CD4-positive, alpha-beta T cell (primary cell): ENCODE measurements at regions not wholly inside any gene's neighbourhood (a gene's known extent, or its start where the extent isn't known, plus 50 kb on each side); places are given as distances from the start of the nearest gene placed in this dataset.

ENCODE experiments used
- ATAC-seq: fragments of 200-7000 bp; cut with Tn5 transposase; one replicate; pipeline ENCODE4 v1.10.0; 2022; ENCODE audit warnings: mild to moderate bottlenecking; ENCODE audit not compliant: poor library complexity
- CTCF ChIA-PET: fragments of 350-600 bp; sonication (Branson Sonifier 250); formaldehyde crosslinking; loops from one replicate; lab custom pipeline; 2021; ENCODE audit warnings: antibody characterized with exemption, inconsistent platforms; lab: Charles Lee
- POLR2A ChIA-PET: fragments of 350-600 bp; sonication (Branson Sonifier 250); formaldehyde crosslinking; loops from one replicate; lab custom pipeline; 2021; ENCODE audit warnings: antibody characterized with exemption, inconsistent platforms; lab: Charles Lee
- DNase-seq, 14 experiments: peaks; one replicate each; pipeline ENCODE4 v3.0.0-alpha.2; 2013 to 2020; ENCODE audit warnings: mixed read lengths in 2 of 14
- H3K27ac ChIP-seq, 2 donors: one replicate each; pipeline versions ENCODE4 v1.5.1 to v1.7.0; 2013; ENCODE audit warnings: low read length in 2 of 2, low read depth in 1 of 2, mild to moderate bottlenecking in 1 of 2
- H3K27me3 ChIP-seq, 2 experiments: 1 replicate in 1 of 2; 2 replicates in 1 of 2; pipeline versions ENCODE4 v1.6.1 to v1.7.0; 2013; ENCODE audit warnings: low read length in 2 of 2, control low read depth in 1 of 2, mild to moderate bottlenecking in 1 of 2, moderate library complexity in 1 of 2; ENCODE audit not compliant: insufficient read depth in 2 of 2, control insufficient read depth in 1 of 2
- H3K36me3 ChIP-seq: one replicate; pipeline ENCODE4 v1.6.1; 2013; ENCODE audit warnings: low read length, control low read depth; ENCODE audit not compliant: insufficient read depth
- H3K4me1 ChIP-seq: one replicate; pipeline ENCODE4 v1.6.1; 2013; ENCODE audit warnings: low read length, control low read depth; ENCODE audit not compliant: insufficient read depth
- H3K4me3 ChIP-seq: one replicate; pipeline ENCODE4 v1.5.1; 2013; ENCODE audit warnings: mild to moderate bottlenecking, low read length, moderate library complexity
- H3K9me3 ChIP-seq, 2 experiments: 1 replicate in 1 of 2; 2 replicates in 1 of 2; pipeline versions ENCODE4 v1.6.1 to v1.7.0; 2013; ENCODE audit warnings: low read length in 2 of 2, mild to moderate bottlenecking in 2 of 2, control low read depth in 1 of 2, moderate library complexity in 1 of 2; ENCODE audit not compliant: control insufficient read depth in 1 of 2, insufficient read depth in 1 of 2
- H3K27ac Mint-ChIP-seq: one replicate; pipeline ENCODE4 v1.8.0; 2020; ENCODE audit warnings: mixed read lengths
- H3K27me3 Mint-ChIP-seq: one replicate; pipeline ENCODE4 v1.8.0; 2021; ENCODE audit warnings: mixed read lengths
- H3K36me3 Mint-ChIP-seq: one replicate; pipeline ENCODE4 v1.8.0; 2021; ENCODE audit warnings: low read depth, mixed read lengths
- H3K4me1 Mint-ChIP-seq: one replicate; pipeline ENCODE4 v1.8.0; 2021; ENCODE audit warnings: low read depth, mixed read lengths
- H3K4me3 Mint-ChIP-seq: one replicate; pipeline ENCODE4 v1.8.0; 2020; ENCODE audit warnings: mild to moderate bottlenecking, mixed read lengths
- H3K9me3 Mint-ChIP-seq: one replicate; pipeline ENCODE4 v1.8.0; 2020; ENCODE audit warnings: mixed read lengths
- CTCF ChIP-seq: fragments of 200-600 bp; IDR thresholded peaks from one replicate; pipeline ENCODE4 v1.8.0; 2022; ENCODE audit warnings: antibody characterized with exemption, mild to moderate bottlenecking
- intact Hi-C, 2 experiments: fragments of 100-400 bp; cut with DNase I in 1 of 2; cut with micrococcal nuclease in 1 of 2; formaldehyde crosslinking; loops; one replicate each; pipeline versions ENCODE4 v1.15.1 to v1.9.0; 2023 to 2025; cut with DNase I, micrococcal nuclease

- H3K27me3 Mint-ChIP-seq = no peaks in the 10 kb centered on the region
- intact Hi-C loops = no loop called here
- TF ChIP-seq CTCF = no peak
- H3K4me1 Mint-ChIP-seq = no peaks in the 10 kb centered on the region
- H3K9me3 Mint-ChIP-seq = no peaks in the 10 kb centered on the region
- no peak overlapping the region for H3K4me3 Mint-ChIP-seq
- H3K27ac Mint-ChIP-seq = no peak overlapping the region
- ChIA-PET POLR2A (no interaction called here), CTCF (no interaction called here)
- Histone ChIP-seq H3K36me3 (no peaks in the 10 kb centered on the region), H3K9me3 (no peaks in the 10 kb centered on the region), H3K4me3 (no peak overlapping the region), H3K4me1 (no peaks in the 10 kb centered on the region), H3K27me3 (no peaks in the 10 kb centered on the region), H3K27ac (no peak overlapping the region)
- no peaks in the 10 kb centered on the region for H3K36me3 Mint-ChIP-seq
- ATAC-seq (no peak), DNase-seq (no peak)
These were observed 113.7 kb upstream of the JARID2 start for GRCh38 chr6:15132167-15132566.

- H3K4me3 Mint-ChIP-seq = no peak overlapping the region
- ChIA-PET CTCF (no interaction called here), POLR2A (no interaction called here)
These were observed 112.8 kb upstream of the JARID2 start for GRCh38 chr6:15132854-15133670.

DNA sequence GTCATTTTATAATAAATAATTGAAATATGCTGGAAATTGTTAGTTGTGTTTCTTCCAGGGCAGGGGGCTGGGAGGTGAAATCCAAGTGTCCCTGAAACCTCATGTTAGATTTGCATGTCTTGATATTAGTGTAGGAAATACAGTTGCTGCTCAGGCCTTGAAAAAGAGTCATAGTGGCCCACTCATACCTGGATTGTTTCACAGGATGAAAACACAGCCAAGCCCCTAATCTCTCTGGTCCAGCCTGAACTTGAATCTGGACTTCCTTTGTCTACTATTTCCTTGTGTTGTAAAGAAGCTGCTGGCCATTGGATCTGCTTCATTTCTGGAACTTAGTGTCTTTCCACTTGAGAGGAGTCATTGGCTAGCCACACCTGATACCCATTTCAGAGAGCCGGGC lies 108.8 kb upstream of the JARID2 start:
- no peak for ATAC-seq

More at GRCh38 chr6:15132854-15133670, 112.8 kb upstream of the JARID2 start:
- Histone ChIP-seq H3K4me1 (no peaks in the 10 kb centered on the region), H3K4me3 (no peak overlapping the region), H3K36me3 (no peaks in the 10 kb centered on the region), H3K27me3 (no peaks in the 10 kb centered on the region), H3K27ac (no peak overlapping the region), H3K9me3 (no peaks in the 10 kb centered on the region)
- intact Hi-C loops = no loop called here
- H3K36me3 Mint-ChIP-seq = no peaks in the 10 kb centered on the region
- no peaks in the 10 kb centered on the region for H3K9me3 Mint-ChIP-seq
- no peaks in the 10 kb centered on the region for H3K4me1 Mint-ChIP-seq
- no peak overlapping the region for H3K27ac Mint-ChIP-seq
- DNase-seq = no peak
- ATAC-seq = no peak
- no peak for TF ChIP-seq CTCF
- no peaks in the 10 kb centered on the region for H3K27me3 Mint-ChIP-seq

More for the DNA sequence above, 108.8 kb upstream of the JARID2 start:
- Mint-ChIP-seq H3K4me1 (no peaks in the 10 kb centered on the region), H3K9me3 (no peaks in the 10 kb centered on the region), H3K4me3 (no peak overlapping the region), H3K36me3 (no peaks in the 10 kb centered on the region), H3K27ac (no peak overlapping the region), H3K27me3 (no peaks in the 10 kb centered on the region)
- H3K36me3 ChIP-seq = no peaks in the 10 kb centered on the region
- DNase-seq = no peak
- intact Hi-C loops = no loop called here
- H3K27ac ChIP-seq = no peak overlapping the region
- H3K4me3 ChIP-seq = no peak overlapping the region
- ChIA-PET CTCF (no interaction called here), POLR2A (no interaction called here)
- no peak for TF ChIP-seq CTCF
- no peaks in the 10 kb centered on the region for H3K9me3 ChIP-seq
- no peaks in the 10 kb centered on the region for H3K4me1 ChIP-seq
- H3K27me3 ChIP-seq = no peaks in the 10 kb centered on the region
